ENCODE measurements at regions not wholly inside any gene's neighbourhood (a gene's known extent, or its start where the extent isn't known, plus 50 kb on each side); places are given as distances from the start of the nearest gene placed in this dataset.

DNA sequence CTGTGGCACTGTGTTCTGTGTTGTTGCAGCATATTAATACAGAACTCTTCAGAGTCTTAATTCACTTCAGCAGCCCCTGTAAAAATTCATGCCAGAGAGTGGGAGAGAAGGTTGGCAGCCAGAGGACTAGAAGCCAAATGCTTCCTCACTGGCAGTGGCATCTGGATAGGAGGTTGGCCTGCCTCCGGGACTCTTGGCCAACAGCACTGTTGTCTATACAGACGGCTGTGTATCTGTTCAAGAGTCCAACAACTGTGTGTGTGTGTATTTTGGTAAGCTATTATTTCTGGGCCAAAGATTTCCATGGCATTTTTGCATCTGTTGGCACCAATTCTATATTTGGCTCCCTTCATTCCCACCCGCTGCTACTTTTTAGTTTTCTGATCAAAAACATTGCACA is 156.0 kb upstream of the SOX2 start:
- DNase-seq (ENCODE audit: low read depth): no peak

DNA sequence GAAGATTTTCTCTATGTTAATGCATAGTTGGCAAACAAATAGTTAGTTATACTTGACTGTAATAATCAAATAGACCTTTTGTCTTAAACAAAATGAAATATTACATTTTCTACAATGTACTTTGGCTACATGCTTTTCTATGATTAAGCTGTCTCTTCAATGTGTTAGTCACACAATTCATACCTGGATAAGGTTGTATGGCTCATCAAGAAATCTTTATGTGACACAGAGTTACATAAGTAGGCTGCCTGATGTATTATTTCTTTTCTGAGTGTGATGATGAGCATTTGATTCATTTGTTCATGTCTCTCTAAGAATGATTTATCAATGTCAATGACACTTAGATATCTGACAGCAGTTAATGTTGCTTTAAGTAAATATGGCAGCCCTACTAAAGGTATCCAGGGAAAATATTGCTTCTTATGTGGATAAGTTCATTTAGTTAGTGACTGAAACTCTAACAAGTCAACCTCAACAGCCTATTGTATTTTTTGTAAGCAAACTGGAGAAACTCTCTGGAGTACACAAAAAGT is 157.4 kb upstream of the SOX2 start:
- TF ChIP-seq, protein P1, sequence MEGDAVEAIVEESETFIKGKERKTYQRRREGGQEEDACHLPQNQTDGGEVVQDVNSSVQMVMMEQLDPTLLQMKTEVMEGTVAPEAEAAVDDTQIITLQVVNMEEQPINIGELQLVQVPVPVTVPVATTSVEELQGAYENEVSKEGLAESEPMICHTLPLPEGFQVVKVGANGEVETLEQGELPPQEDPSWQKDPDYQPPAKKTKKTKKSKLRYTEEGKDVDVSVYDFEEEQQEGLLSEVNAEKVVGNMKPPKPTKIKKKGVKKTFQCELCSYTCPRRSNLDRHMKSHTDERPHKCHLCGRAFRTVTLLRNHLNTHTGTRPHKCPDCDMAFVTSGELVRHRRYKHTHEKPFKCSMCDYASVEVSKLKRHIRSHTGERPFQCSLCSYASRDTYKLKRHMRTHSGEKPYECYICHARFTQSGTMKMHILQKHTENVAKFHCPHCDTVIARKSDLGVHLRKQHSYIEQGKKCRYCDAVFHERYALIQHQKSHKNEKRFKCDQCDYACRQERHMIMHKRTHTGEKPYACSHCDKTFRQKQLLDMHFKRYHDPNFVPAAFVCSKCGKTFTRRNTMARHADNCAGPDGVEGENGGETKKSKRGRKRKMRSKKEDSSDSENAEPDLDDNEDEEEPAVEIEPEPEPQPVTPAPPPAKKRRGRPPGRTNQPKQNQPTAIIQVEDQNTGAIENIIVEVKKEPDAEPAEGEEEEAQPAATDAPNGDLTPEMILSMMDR (IDR thresholded peaks at IDR 0.05; ENCODE audit: control insufficient read depth, insufficient read depth, low read depth, low read length, missing control alignments): no peak
- H3K4me3 ChIP-seq (ENCODE audit: control insufficient read depth, low read depth, low read length): no peak overlapping the region
- DNase-seq (ENCODE audit: low read depth): no peak

More for the DNA sequence above, 156.0 kb upstream of the SOX2 start:
- TF ChIP-seq, protein P1 (IDR thresholded peaks at IDR 0.05; ENCODE audit: control insufficient read depth, insufficient read depth, low read depth, low read length, missing control alignments): no peak
- no peak overlapping the region for H3K4me3 ChIP-seq (ENCODE audit: control insufficient read depth, low read depth, low read length)

DNA sequence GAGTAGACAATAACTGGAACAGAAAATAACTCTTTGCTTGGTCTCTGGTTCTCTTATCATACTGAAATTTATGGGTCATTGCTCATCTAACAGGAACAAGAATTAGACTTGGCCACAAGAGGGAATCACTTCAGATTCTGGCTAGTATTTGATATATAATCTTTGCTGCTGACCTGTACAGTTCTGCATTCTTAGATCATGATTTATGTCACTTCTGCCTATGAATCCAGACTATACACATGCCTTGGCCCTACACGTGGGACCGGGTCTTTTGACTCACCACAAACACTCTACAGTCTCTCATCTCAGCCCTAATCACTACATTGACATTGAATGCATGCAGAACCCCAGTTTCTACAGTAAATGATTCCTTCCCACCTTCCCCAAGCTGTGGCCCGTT is 162.5 kb upstream of the SOX2 start:
- DNase-seq (ENCODE audit: low read depth): no peak
- TF ChIP-seq, protein P1 (IDR thresholded peaks at IDR 0.05; ENCODE audit: control insufficient read depth, insufficient read depth, low read depth, low read length, missing control alignments): no peak
- no peak overlapping the region for H3K4me3 ChIP-seq (ENCODE audit: control insufficient read depth, low read depth, low read length)

DNA sequence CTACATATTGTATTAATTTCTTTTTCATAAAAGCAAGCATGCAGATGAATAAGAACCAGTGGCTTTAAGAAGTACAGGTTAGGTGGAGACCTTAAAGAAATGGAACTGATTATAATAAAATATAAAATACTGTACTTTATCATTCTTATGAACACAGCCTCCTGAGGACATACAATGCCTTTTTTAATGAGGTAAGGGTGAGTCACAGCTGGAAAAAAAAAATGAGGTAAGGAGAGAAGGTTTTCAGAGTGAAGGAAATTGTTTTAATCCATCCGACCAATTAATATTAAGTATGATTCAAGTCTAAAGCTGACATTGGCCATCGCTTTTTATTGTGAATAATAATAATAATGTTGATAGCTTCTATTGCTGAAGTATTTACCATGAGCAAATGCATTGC is 170.3 kb upstream of the SOX2 start:
- H3K4me3 ChIP-seq (ENCODE audit: control insufficient read depth, low read depth, low read length): no peak overlapping the region
- no peak for DNase-seq (ENCODE audit: low read depth)
- TF ChIP-seq, protein P1 (IDR thresholded peaks at IDR 0.05; ENCODE audit: control insufficient read depth, insufficient read depth, low read depth, low read length, missing control alignments): no peak

DNA sequence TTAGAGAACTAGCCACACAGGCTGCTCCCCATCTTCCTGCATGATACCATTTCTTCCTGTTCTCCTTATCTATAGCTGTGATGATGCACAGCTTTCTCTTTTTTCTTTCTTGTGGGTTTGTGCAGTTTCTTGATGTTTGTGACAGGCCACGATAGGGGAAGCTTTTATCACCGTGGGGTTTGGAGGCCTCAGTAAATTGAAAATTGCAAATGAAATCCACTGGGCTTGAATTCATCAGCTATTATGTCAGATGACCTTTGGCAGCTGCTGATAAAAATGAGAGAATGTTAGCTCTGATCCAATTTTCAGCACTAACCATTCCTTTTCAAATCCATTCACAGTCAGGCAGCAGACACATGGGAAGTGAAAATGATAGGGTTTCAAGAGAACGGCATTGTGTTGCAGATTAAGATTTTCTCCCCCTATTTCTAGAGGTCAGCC is 176.9 kb upstream of the SOX2 start:
- no peak overlapping the region for H3K4me3 ChIP-seq (ENCODE audit: control insufficient read depth, low read depth, low read length)
- no peak for DNase-seq (ENCODE audit: low read depth)
- TF ChIP-seq, protein P1 (IDR thresholded peaks at IDR 0.05; ENCODE audit: control insufficient read depth, insufficient read depth, low read depth, low read length, missing control alignments): no peak

DNA sequence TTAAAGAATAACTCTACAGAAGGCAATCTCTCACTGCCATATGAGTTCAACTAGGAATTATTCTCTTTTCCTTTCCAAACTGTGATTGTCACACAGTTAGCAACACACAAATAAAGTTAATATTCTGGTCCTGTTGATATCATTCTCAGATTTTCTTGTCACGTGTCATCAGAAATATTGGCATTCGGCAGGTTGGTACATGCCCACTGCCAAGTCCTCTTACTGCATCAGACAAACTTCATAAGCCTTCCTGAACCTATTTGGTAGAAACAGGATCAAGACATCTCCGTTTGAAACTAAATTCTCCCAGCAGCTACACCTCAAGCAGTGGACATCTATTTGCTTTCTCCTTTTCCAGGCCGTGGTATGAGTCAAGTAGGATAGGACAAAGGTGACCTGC is 177.9 kb upstream of the SOX2 start:
- H3K4me3 ChIP-seq (ENCODE audit: control insufficient read depth, low read depth, low read length): no peak overlapping the region
- TF ChIP-seq, protein P1 (IDR thresholded peaks at IDR 0.05; ENCODE audit: control insufficient read depth, insufficient read depth, low read depth, low read length, missing control alignments): no peak
- DNase-seq (ENCODE audit: low read depth): no peak

DNA sequence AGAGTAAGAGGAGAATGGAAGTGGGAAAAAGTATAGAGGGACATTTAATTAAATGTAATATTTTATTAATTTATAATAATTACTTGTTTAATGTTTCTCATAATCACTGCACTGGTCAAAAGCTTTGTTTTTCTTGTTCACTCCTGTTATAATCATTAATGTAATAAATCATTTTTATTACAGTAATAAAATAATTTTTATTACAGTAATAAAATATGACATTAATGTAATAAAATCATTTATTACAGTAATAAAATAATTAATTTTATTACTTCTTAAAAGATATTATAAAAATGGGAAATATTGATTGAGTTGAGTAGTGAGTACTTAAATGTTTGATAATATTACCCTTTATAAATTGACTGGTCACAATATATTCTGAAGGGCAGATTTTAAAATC is 181.1 kb upstream of the SOX2 start:
- TF ChIP-seq, protein P1 (IDR thresholded peaks at IDR 0.05; ENCODE audit: control insufficient read depth, insufficient read depth, low read depth, low read length, missing control alignments): no peak
- no peak for DNase-seq (ENCODE audit: low read depth)
- H3K4me3 ChIP-seq (ENCODE audit: control insufficient read depth, low read depth, low read length): no peak overlapping the region
